ENCODE measurements at regions not wholly inside any gene's neighbourhood (a gene's known extent, or its start where the extent isn't known, plus 50 kb on each side); places are given as distances from the start of the nearest gene placed in this dataset.

DNA sequence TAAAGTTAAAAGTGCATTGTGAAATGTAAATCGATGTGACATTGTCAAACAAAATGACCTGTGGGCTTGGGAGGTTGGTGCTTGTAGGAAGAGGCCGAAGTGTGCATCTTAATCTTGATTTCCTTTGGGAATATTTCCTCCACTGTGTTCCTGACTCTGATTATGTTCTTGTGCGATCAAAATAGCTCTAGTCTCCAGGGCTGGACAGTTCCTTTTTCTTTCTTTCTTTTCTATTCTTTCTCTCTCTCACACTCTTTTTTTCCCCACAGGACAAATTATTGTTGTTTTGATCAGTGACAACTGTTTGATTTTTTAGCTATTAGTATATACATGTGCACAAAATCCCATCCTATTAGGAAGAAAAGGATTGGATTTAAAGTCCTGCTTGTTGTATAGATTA, 347.5 kb downstream of the ZSWIM6 start:
- no peak overlapping the region for H2AFZ ChIP-seq (ENCODE audit: low read depth, low read length)
- dilution Hi-C loops (cut with MboI; ENCODE audit: extremely low pct_ligation_motif_present, low sequenced_read_pairs) (no loop called here), intact Hi-C loops (cut with micrococcal nuclease) (no loop called here)
- peaks cover 0 to 6% of the 10 kb centered on the region in 2 experiments for H3K27me3 ChIP-seq (ENCODE audit: control insufficient read depth in 2 of 2, insufficient read depth in 2 of 2, low read length in 2 of 2)
- POLR2A ChIA-PET = no interaction called here
- H3K27ac ChIP-seq (ENCODE audit: insufficient read depth, low read depth, low read length) = no peak overlapping the region
- no peaks in the 10 kb centered on the region for H3K79me2 ChIP-seq (ENCODE audit: control insufficient read depth, insufficient read depth, low read length)
- H3K9me1 ChIP-seq (replicated peaks; ENCODE audit: control insufficient read depth, extremely low read depth, insufficient read depth, low read length) = no peaks in the 10 kb centered on the region
- no peaks in the 10 kb centered on the region for H4K20me1 ChIP-seq (replicated peaks; ENCODE audit: control insufficient read depth, extremely low read depth, insufficient read depth, low read length)
- no peak overlapping the region for H3K4me2 ChIP-seq (ENCODE audit: insufficient read depth, low read length)
- no peak for FAIRE-seq
- no peak for DNase-seq (ENCODE audit: low read depth, low spot score)
- TF ChIP-seq, protein P1, sequence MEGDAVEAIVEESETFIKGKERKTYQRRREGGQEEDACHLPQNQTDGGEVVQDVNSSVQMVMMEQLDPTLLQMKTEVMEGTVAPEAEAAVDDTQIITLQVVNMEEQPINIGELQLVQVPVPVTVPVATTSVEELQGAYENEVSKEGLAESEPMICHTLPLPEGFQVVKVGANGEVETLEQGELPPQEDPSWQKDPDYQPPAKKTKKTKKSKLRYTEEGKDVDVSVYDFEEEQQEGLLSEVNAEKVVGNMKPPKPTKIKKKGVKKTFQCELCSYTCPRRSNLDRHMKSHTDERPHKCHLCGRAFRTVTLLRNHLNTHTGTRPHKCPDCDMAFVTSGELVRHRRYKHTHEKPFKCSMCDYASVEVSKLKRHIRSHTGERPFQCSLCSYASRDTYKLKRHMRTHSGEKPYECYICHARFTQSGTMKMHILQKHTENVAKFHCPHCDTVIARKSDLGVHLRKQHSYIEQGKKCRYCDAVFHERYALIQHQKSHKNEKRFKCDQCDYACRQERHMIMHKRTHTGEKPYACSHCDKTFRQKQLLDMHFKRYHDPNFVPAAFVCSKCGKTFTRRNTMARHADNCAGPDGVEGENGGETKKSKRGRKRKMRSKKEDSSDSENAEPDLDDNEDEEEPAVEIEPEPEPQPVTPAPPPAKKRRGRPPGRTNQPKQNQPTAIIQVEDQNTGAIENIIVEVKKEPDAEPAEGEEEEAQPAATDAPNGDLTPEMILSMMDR (IDR thresholded peaks at IDR 0.05; ENCODE audit: extremely low read depth in 1 of 2, insufficient read depth in 1 of 2, low read depth in 1 of 2, low read length in 2 of 2) = no peak
- TF ChIP-seq FOS (IDR thresholded peaks at IDR 0.05; ENCODE audit: borderline replicate concordance, insufficient read depth, low read length) (no peak), GATA2 (IDR thresholded peaks at IDR 0.05; ENCODE audit: insufficient read depth, insufficient read length, low read depth, low read length) (no peak), EZH2 (IDR thresholded peaks at IDR 0.05; ENCODE audit: borderline replicate concordance, low read depth, low read length, severe bottlenecking) (no peak), POLR2AphosphoS5 (IDR thresholded peaks at IDR 0.05; ENCODE audit: insufficient read depth, low read depth, low read length) (no peak), POLR2A (IDR thresholded peaks at IDR 0.05; ENCODE audit: low read depth, low read length) (no peak), MYC (IDR thresholded peaks at IDR 0.05; ENCODE audit: low read depth, low read length) (no peak), JUN (IDR thresholded peaks at IDR 0.05; ENCODE audit: borderline replicate concordance, insufficient read depth, insufficient read length, low read depth) (no peak)
- TF ChIP-seq, protein P2, sequence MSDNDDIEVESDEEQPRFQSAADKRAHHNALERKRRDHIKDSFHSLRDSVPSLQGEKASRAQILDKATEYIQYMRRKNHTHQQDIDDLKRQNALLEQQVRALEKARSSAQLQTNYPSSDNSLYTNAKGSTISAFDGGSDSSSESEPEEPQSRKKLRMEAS (IDR thresholded peaks at IDR 0.05; ENCODE audit: insufficient read depth, insufficient read length) = no peak
- BruUV-seq (replicated peaks) = no TSS peak
- CTCF ChIA-PET = interaction anchor here (1.4 kb wide), 1 partner anchor 21 kb away, joined by 6 read pairs; no protein-coding TSS in a partner anchor
- H3K4me3 ChIP-seq (replicated peaks in 1 of 3; ENCODE audit: insufficient read depth in 1 of 3, low read depth in 1 of 3, low read length in 3 of 3) = no peak overlapping the region
- H3K9ac ChIP-seq (replicated peaks; ENCODE audit: extremely low read depth, insufficient read depth, low read length) = no peak overlapping the region
- H3K4me1 ChIP-seq (ENCODE audit: control insufficient read depth, extremely low read depth, insufficient read depth, low read length) = no peaks in the 10 kb centered on the region
- H3K36me3 ChIP-seq (ENCODE audit: control insufficient read depth in 2 of 2, extremely low read depth in 1 of 2, insufficient read depth in 2 of 2, low read length in 2 of 2) = no peaks in the 10 kb centered on the region
- H3K9me3 ChIP-seq (replicated peaks; ENCODE audit: control insufficient read depth, insufficient read depth, low read length) = no peaks in the 10 kb centered on the region
